ENCODE measurements at regions not wholly inside any gene's neighbourhood (a gene's known extent, or its start where the extent isn't known, plus 50 kb on each side); places are given as distances from the start of the nearest gene placed in this dataset.

- TF ChIP-seq EP300 (IDR thresholded peaks at IDR 0.05) (no peak), CTCF (IDR thresholded peaks at IDR 0.05) (no peak), POLR2A (IDR thresholded peaks at IDR 0.05) (no peak)
These were observed 426.5 kb downstream of the TMX3 start for GRCh38 chr18:68288408-68288807.
